Panc1 (cell line): ENCODE measurements at regions not wholly inside any gene's neighbourhood (a gene's known extent, or its start where the extent isn't known, plus 50 kb on each side); places are given as distances from the start of the nearest gene placed in this dataset.
A peak's percentile ranks its signal among the peaks of the same experiment; 100 is the strongest.

Experiments
- ATAC-seq: fragments of 200-7000 bp; cut with Tn5 transposase; 2 replicates; pipeline ENCODE4 v1.9.1; 2020; ENCODE audit warnings: mild to moderate bottlenecking, moderate library complexity
- BruUV-seq: library from RNA; stranded (reverse); fragments of 400-500 nt; replicated peaks from 2 replicates; lab custom pipeline; 2021; lab: Mats Ljungman, UMichigan
- CTCF ChIA-PET: fragments of 300-600 bp; sonication (Branson Sonifier 250); formaldehyde crosslinking; loops from one replicate; lab custom pipeline; 2022; ENCODE audit warnings: antibody characterized with exemption; lab: Charles Lee
- POLR2A ChIA-PET: fragments of 300-600 bp; sonication (Branson Sonifier 250); formaldehyde crosslinking; loops from one replicate; lab custom pipeline; 2022; ENCODE audit warnings: antibody characterized with exemption; lab: Charles Lee
- DNase-seq: peaks from one replicate; pipeline ENCODE4 v3.0.0-alpha.2; 2010; ENCODE audit warnings: low read depth, low spot score
- H3K27ac ChIP-seq: 2 replicates; pipeline ENCODE4 v1.5.1; 2011; ENCODE audit warnings: mild to moderate bottlenecking, low read length, inconsistent platforms
- H3K27me3 ChIP-seq: fragments of 200-500 bp; sonication (Bioruptor generic); 2 replicates; pipeline ENCODE4 v1.6.0; 2014; ENCODE audit warnings: low read length, inconsistent platforms; ENCODE audit not compliant: control insufficient read depth, insufficient read depth
- H3K36me3 ChIP-seq: fragments of 200-500 bp; sonication (Bioruptor generic); 2 replicates; pipeline ENCODE4 v1.5.1; 2014; ENCODE audit warnings: inconsistent platforms, mild to moderate bottlenecking, low read length, moderate library complexity; ENCODE audit not compliant: control insufficient read depth, insufficient read depth
- H3K4me1 ChIP-seq: 2 replicates; pipeline ENCODE4 v1.5.1; 2011; ENCODE audit warnings: inconsistent platforms, mild to moderate bottlenecking, low read length, moderate library complexity; ENCODE audit not compliant: control insufficient read depth, insufficient read depth
- H3K4me3 ChIP-seq, 2 experiments: 2 replicates each; pipeline ENCODE4 v1.5.1; 2011 to 2012; ENCODE audit warnings: low read depth in 2 of 2, low read length in 2 of 2, mild to moderate bottlenecking in 2 of 2, inconsistent platforms in 1 of 2, moderate library complexity in 1 of 2
- H3K9me3 ChIP-seq: fragments of 200-500 bp; sonication (Bioruptor generic); 2 replicates; pipeline ENCODE4 v1.5.1; 2014; ENCODE audit warnings: low read depth, mild to moderate bottlenecking, inconsistent platforms, low read length, moderate library complexity; ENCODE audit not compliant: control insufficient read depth, insufficient read depth
- CTCF ChIP-seq: fragments of 450-650 bp; IDR thresholded peaks from 2 replicates; pipeline ENCODE4 v1.5.1; 2017; ENCODE audit warnings: mild to moderate bottlenecking
- POLR2AphosphoS5 ChIP-seq: IDR thresholded peaks from 2 replicates; pipeline ENCODE4 v1.6.1; 2012; ENCODE audit warnings: mild to moderate bottlenecking, low read depth, low read length, moderate library complexity
- REST ChIP-seq, 2 experiments: IDR thresholded peaks; 2 replicates each; pipeline ENCODE4 v1.6.1; 2011 to 2012; ENCODE audit warnings: low read depth in 2 of 2, control low read depth in 1 of 2, low read length in 1 of 2, mild to moderate bottlenecking in 1 of 2, moderate library complexity in 1 of 2; ENCODE audit not compliant: insufficient read depth in 1 of 2
- SIN3A ChIP-seq: IDR thresholded peaks from 2 replicates; pipeline ENCODE4 v1.6.1; 2012; ENCODE audit warnings: low read depth, mild to moderate bottlenecking, low read length, moderate library complexity, borderline replicate concordance; ENCODE audit not compliant: insufficient read depth
- TCF7L2 ChIP-seq: IDR thresholded peaks from 2 replicates; pipeline ENCODE4 v1.6.1; 2011; ENCODE audit warnings: mild to moderate bottlenecking, low read depth, low read length, inconsistent platforms
- in situ Hi-C: cut with HindIII; loops from 2 replicates; pipeline ENCODE4 v1.10.0; 2016; ENCODE audit warnings: low sequenced_read_pairs, low pct_unique_long_range_greater_than_20kb
- intact Hi-C: fragments of 100-400 bp; cut with micrococcal nuclease; formaldehyde crosslinking; loops from one replicate; pipeline ENCODE4 v1.10.0; 2022; ENCODE audit not compliant: unreplicated experiment

- no peak for DNase-seq
- no peak overlapping the region for H3K27ac ChIP-seq
- intact Hi-C loops (loop anchor here (5.0 kb wide), 1 partner anchor 231 kb away; no protein-coding TSS in a partner anchor), in situ Hi-C loops (no loop called here)
- no peaks in the 10 kb centered on the region for H3K36me3 ChIP-seq
- ATAC-seq = no peak
- H3K4me3 ChIP-seq = no peak overlapping the region
- no TSS peak for BruUV-seq
- ChIA-PET POLR2A (no interaction called here), CTCF (no interaction called here)
- no peak for TF ChIP-seq POLR2AphosphoS5
- TF ChIP-seq SIN3A = no peak
- no peak for TF ChIP-seq CTCF
- no peak for TF ChIP-seq REST (IDR thresholded peaks at IDR 0.05; ENCODE audit: insufficient read depth in 1 of 2, low read depth in 2 of 2, low read length in 1 of 2)
- TF ChIP-seq TCF7L2 = no peak
- no peaks in the 10 kb centered on the region for H3K9me3 ChIP-seq
- no peaks in the 10 kb centered on the region for H3K27me3 ChIP-seq
- no peaks in the 10 kb centered on the region for H3K4me1 ChIP-seq
Observed at GRCh38 chr12:29086325-29087271, 62.5 kb upstream of the FAR2 start.

- no TSS peak for BruUV-seq
- Histone ChIP-seq H3K27me3 (no peaks in the 10 kb centered on the region), H3K4me3 (no peak overlapping the region), H3K9me3 (no peaks in the 10 kb centered on the region), H3K4me1 (no peaks in the 10 kb centered on the region), H3K36me3 (no peaks in the 10 kb centered on the region), H3K27ac (no peak overlapping the region)
- ChIA-PET POLR2A (no interaction called here), CTCF (no interaction called here)
- in situ Hi-C loops (no loop called here), intact Hi-C loops (loop anchor here (5.0 kb wide), 1 partner anchor 229 kb away; no protein-coding TSS in a partner anchor)
- ATAC-seq (no peak), DNase-seq (no peak)
- TF ChIP-seq TCF7L2 (no peak), REST (IDR thresholded peaks at IDR 0.05; ENCODE audit: insufficient read depth in 1 of 2, low read depth in 2 of 2, low read length in 1 of 2) (no peak), SIN3A (no peak), POLR2AphosphoS5 (no peak), CTCF (peak; percentile 60; the same call in 1 of the 2 replicates)
Observed at GRCh38 chr12:29088611-29089219, 60.4 kb upstream of the FAR2 start.
